ENCODE measurements at regions not wholly inside any gene's neighbourhood (a gene's known extent, or its start where the extent isn't known, plus 50 kb on each side); places are given as distances from the start of the nearest gene placed in this dataset.

GRCh38 chr2:146949400-146949799 lies 895.4 kb upstream of the ACVR2A start:
- DNase-seq (ENCODE audit: extremely low read depth, low read depth), result no peak
- TF ChIP-seq CTCF (IDR thresholded peaks at IDR 0.05; ENCODE audit: low read depth, low read length, missing control alignments), result no peak

GRCh38 chr2:146944601-146945000 lies 900.2 kb upstream of the ACVR2A start:
- no peak for TF ChIP-seq CTCF (IDR thresholded peaks at IDR 0.05; ENCODE audit: low read depth, low read length, missing control alignments)
- no peak overlapping the region for H3K4me3 ChIP-seq (replicated peaks; ENCODE audit: low read depth, low read length)
- no peak for DNase-seq (ENCODE audit: extremely low read depth, low read depth)

More at GRCh38 chr2:146949400-146949799, 895.4 kb upstream of the ACVR2A start:
- no peak overlapping the region for H3K4me3 ChIP-seq (replicated peaks; ENCODE audit: low read depth, low read length)

- no peak overlapping the region for H3K4me3 ChIP-seq (replicated peaks; ENCODE audit: low read depth, low read length)
- DNase-seq (ENCODE audit: extremely low read depth, low read depth), result peak; percentile 62
- TF ChIP-seq CTCF (IDR thresholded peaks at IDR 0.05; ENCODE audit: low read depth, low read length, missing control alignments), result no peak
These were observed 904.7 kb upstream of the ACVR2A start for GRCh38 chr2:146939991-146940685.

- no peak overlapping the region for H3K4me3 ChIP-seq (replicated peaks; ENCODE audit: low read depth, low read length)
- no peak for TF ChIP-seq CTCF (IDR thresholded peaks at IDR 0.05; ENCODE audit: low read depth, low read length, missing control alignments)
- no peak for DNase-seq (ENCODE audit: extremely low read depth, low read depth)
These were observed 909.9 kb upstream of the ACVR2A start for GRCh38 chr2:146934921-146935320.

GRCh38 chr2:146931109-146931508 lies 913.7 kb upstream of the ACVR2A start:
- no peak for DNase-seq (ENCODE audit: extremely low read depth, low read depth)
- no peak overlapping the region for H3K4me3 ChIP-seq (replicated peaks; ENCODE audit: low read depth, low read length)
- TF ChIP-seq CTCF (IDR thresholded peaks at IDR 0.05; ENCODE audit: low read depth, low read length, missing control alignments), result no peak

GRCh38 chr2:146927080-146927711 lies 917.6 kb upstream of the ACVR2A start:
- peak; percentile 70 for TF ChIP-seq CTCF (IDR thresholded peaks at IDR 0.05; ENCODE audit: low read depth, low read length, missing control alignments)
- H3K4me3 ChIP-seq (replicated peaks; ENCODE audit: low read depth, low read length), result no peak overlapping the region
- DNase-seq (ENCODE audit: extremely low read depth, low read depth), result peak; percentile 29

All from HFF-Myc (cell line).